ENCODE measurements at regions not wholly inside any gene's neighbourhood (a gene's known extent, or its start where the extent isn't known, plus 50 kb on each side); places are given as distances from the start of the nearest gene placed in this dataset.

DNA sequence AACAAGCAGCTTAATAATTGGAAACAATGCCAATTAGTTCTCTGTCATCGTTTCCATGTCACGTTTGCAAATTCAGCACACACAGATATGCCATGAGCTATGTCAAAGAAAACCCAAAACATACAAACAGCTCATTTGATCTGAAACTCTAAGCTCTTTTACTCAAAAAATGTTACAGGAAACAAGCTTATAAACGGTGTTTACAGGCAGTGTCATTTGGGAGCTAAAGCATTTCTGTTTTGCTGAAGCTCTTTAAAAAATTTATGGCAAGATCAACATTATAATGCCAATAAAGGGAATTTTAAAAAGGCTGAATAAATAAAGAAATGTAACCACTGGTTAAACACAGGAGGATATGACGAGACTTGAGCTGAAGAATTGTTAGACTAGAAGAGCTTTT is 94.0 kb upstream of the HS3ST2 start:
- no peak for TF ChIP-seq POLR2A (IDR thresholded peaks at IDR 0.05)
- TF ChIP-seq, protein P1, sequence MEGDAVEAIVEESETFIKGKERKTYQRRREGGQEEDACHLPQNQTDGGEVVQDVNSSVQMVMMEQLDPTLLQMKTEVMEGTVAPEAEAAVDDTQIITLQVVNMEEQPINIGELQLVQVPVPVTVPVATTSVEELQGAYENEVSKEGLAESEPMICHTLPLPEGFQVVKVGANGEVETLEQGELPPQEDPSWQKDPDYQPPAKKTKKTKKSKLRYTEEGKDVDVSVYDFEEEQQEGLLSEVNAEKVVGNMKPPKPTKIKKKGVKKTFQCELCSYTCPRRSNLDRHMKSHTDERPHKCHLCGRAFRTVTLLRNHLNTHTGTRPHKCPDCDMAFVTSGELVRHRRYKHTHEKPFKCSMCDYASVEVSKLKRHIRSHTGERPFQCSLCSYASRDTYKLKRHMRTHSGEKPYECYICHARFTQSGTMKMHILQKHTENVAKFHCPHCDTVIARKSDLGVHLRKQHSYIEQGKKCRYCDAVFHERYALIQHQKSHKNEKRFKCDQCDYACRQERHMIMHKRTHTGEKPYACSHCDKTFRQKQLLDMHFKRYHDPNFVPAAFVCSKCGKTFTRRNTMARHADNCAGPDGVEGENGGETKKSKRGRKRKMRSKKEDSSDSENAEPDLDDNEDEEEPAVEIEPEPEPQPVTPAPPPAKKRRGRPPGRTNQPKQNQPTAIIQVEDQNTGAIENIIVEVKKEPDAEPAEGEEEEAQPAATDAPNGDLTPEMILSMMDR (IDR thresholded peaks at IDR 0.05 in 4 of 5, conservative IDR thresholded peaks at IDR 0.05 in 1 of 5) = no peak

All from gastrocnemius medialis (tissue), 4 donors.